Ovary (tissue), 7 donors: ENCODE measurements at regions not wholly inside any gene's neighbourhood (a gene's known extent, or its start where the extent isn't known, plus 50 kb on each side); places are given as distances from the start of the nearest gene placed in this dataset.

Source experiments
- DNase-seq, 5 donors: peaks; one replicate each; pipeline ENCODE4 v3.0.0-alpha.2; 2019 to 2020
- H3K27ac ChIP-seq, 2 donors: fragments of 200-600 bp; one replicate each; pipeline versions ENCODE4 v1.5.1 to v1.8.0; 2019 to 2022
- H3K27me3 ChIP-seq: fragments of 200-600 bp; one replicate; pipeline ENCODE4 v1.8.0; 2022
- H3K36me3 ChIP-seq: fragments of 200-600 bp; sonication (generic); one replicate; pipeline ENCODE4 v1.5.1; 2019
- H3K4me1 ChIP-seq: one replicate; pipeline ENCODE4 v1.8.1; 2013; ENCODE audit warnings: mild to moderate bottlenecking, moderate library complexity; ENCODE audit not compliant: insufficient read depth
- H3K4me3 ChIP-seq: fragments of 200-600 bp; sonication (generic); one replicate; pipeline ENCODE4 v1.5.1; 2017
- H3K9me3 ChIP-seq, 2 donors: fragments of 200-600 bp in 1 of 2; sonication (generic) in 1 of 2; one replicate each; pipeline versions ENCODE4 v1.5.1 to v1.8.1; 2013 to 2019; ENCODE audit warnings: mild to moderate bottlenecking in 1 of 2, moderate library complexity in 1 of 2
- CTCF ChIP-seq, 3 donors: fragments of 450-650 bp in 2 of 3; fragments of 200-600 bp in 1 of 3; IDR thresholded peaks; one replicate each; pipeline versions ENCODE4 v1.5.1 to v1.8.0; 2016 to 2022; ENCODE audit warnings: antibody characterized with exemption in 3 of 3, mild to moderate bottlenecking in 1 of 3
- EP300 ChIP-seq: sonication (generic); formaldehyde crosslinking; IDR thresholded peaks from one replicate; pipeline ENCODE4 v1.6.1; 2017; ENCODE audit warnings: antibody characterized with exemption
- POLR2A ChIP-seq: fragments of 450-650 bp; IDR thresholded peaks from one replicate; pipeline ENCODE4 v1.6.1; 2017; ENCODE audit warnings: antibody characterized with exemption, mild to moderate bottlenecking, moderate library complexity
- WGBS, 3 donors: extraction: QIAGEN DNeasy Blood & Tissue Kit in 1 of 3; methylation state at CpG; one replicate each; pipeline versions ENCODE4 v1.1.5 to v1.1.7; 2013 to 2017; 5-methylcytosine and 5-hydroxymethylcytosine counted together
- intact Hi-C, 4 donors: fragments of 100-400 bp; cut with DNase I; formaldehyde crosslinking; loops; one replicate each; pipeline versions ENCODE4 v1.11.0 to v1.15.1; 2022 to 2023
- donor health status: DM: no; HTN: no; CAD: no; lungs with moderate emphysema.
- donor health status: DM: no; HTN: no; CAD: no.
- donor health status: Bipolar disorder and iron deficiency.
- donor health status: DM: no; HTN: no; CAD: no.
- donor health status: DM: yes; HTN: yes; CAD: no.

- Histone ChIP-seq H3K4me3 (no peak overlapping the region), H3K4me1 (peaks cover 2% of the 10 kb centered on the region), H3K9me3 (no peaks in the 10 kb centered on the region), H3K36me3 (no peaks in the 10 kb centered on the region), H3K27me3 (no peaks in the 10 kb centered on the region), H3K27ac (no peak overlapping the region)
- intact Hi-C loops = no loop called here
- 14 to 33% (median 16%) methylated on average over 23 of the region's 23 CpGs for WGBS, 3 donors
- no peak for TF ChIP-seq EP300
- TF ChIP-seq POLR2A = no peak
- TF ChIP-seq CTCF (IDR thresholded peaks at IDR 0.05) = no peak
- DNase-seq = no peak
These were observed 278.6 kb upstream of the TSHZ3 start for GRCh38 chr19:31627620-31628365.

GRCh38 chr19:31629579-31630363, 280.5 kb upstream of the TSHZ3 start:
- no peaks in the 10 kb centered on the region for H3K9me3 ChIP-seq
- 95 to 96% (median 96%) methylated on average over 18 of the region's 18 CpGs for WGBS, 3 donors
- DNase-seq = no peak
- H3K36me3 ChIP-seq = no peaks in the 10 kb centered on the region
- H3K27me3 ChIP-seq = no peaks in the 10 kb centered on the region
- H3K4me3 ChIP-seq = no peak overlapping the region
- TF ChIP-seq EP300 (no peak), POLR2A (no peak), CTCF (IDR thresholded peaks at IDR 0.05) (no peak)
- intact Hi-C loops = no loop called here
- H3K4me1 ChIP-seq = peaks cover 2% of the 10 kb centered on the region
- no peak overlapping the region for H3K27ac ChIP-seq

GRCh38 chr19:31633014-31633413, 283.8 kb upstream of the TSHZ3 start:
- Histone ChIP-seq H3K4me1 (no peaks in the 10 kb centered on the region), H3K27ac (no peak overlapping the region), H3K27me3 (no peaks in the 10 kb centered on the region), H3K4me3 (no peak overlapping the region), H3K9me3 (no peaks in the 10 kb centered on the region), H3K36me3 (no peaks in the 10 kb centered on the region)
- TF ChIP-seq CTCF (IDR thresholded peaks at IDR 0.05) (no peak), EP300 (no peak), POLR2A (no peak)
- DNase-seq = no peak
- 96 to 99% (median 96%) methylated on average over 8 of the region's 8 CpGs for WGBS, 3 donors
- intact Hi-C loops = no loop called here

GRCh38 chr19:31639306-31639705, 290.1 kb upstream of the TSHZ3 start:
- Histone ChIP-seq H3K27ac (no peak overlapping the region), H3K4me3 (no peak overlapping the region), H3K36me3 (no peaks in the 10 kb centered on the region), H3K4me1 (no peaks in the 10 kb centered on the region), H3K9me3 (no peaks in the 10 kb centered on the region), H3K27me3 (no peaks in the 10 kb centered on the region)
- TF ChIP-seq CTCF (IDR thresholded peaks at IDR 0.05) = no peak
- TF ChIP-seq POLR2A = no peak
- no peak for TF ChIP-seq EP300
- intact Hi-C loops = no loop called here
- DNase-seq = no peak
- WGBS, 3 donors = 77 to 89% (median 88%) methylated on average over 1 of the region's 1 CpG
